GM12878 (cell line): ENCODE measurements at regions not wholly inside any gene's neighbourhood (a gene's known extent, or its start where the extent isn't known, plus 50 kb on each side); places are given as distances from the start of the nearest gene placed in this dataset.

Source experiments
- CBX5 ChIP-seq: sonication (generic); IDR thresholded peaks from 2 replicates; pipeline ENCODE4 v1.6.1; 2016; ENCODE audit warnings: low read depth, moderate library complexity, mild to moderate bottlenecking, inconsistent platforms
- TF ChIP-seq, protein P1 (sequence below), 3 experiments: IDR thresholded peaks in 2 of 3; conservative IDR thresholded peaks in 1 of 3; 2 replicates each; pipeline ENCODE4 v1.5.1; 2011; ENCODE audit warnings: low read depth in 3 of 3, low read length in 3 of 3, mild to moderate bottlenecking in 3 of 3, control low read depth in 2 of 3, moderate library complexity in 2 of 3, inconsistent platforms in 1 of 3, mixed read lengths in 1 of 3; ENCODE audit not compliant: control insufficient read depth in 2 of 3, insufficient read depth in 1 of 3; ENCODE audit errors: extremely low read depth in 1 of 3

DNA sequence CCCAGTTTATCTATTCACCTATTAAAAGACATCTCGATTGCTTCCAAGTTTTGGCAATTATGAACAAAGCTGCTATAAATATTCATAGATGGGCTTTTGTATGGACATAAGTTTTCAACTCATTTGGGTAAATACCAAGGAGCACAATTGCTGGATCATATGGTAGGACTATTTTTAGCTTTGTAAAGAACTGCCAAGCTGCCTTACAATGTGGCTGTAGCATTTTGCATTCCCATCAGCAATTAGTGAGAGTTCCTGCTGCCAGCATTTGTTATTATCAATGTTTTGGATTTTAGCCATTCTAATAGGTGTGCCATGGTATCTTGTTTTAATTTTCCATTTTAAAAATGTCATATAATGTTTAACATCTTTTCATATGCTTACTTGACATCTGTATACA lies 475.6 kb upstream of the NCAM2 start:
- no peak for TF ChIP-seq CBX5
- TF ChIP-seq, protein P1, sequence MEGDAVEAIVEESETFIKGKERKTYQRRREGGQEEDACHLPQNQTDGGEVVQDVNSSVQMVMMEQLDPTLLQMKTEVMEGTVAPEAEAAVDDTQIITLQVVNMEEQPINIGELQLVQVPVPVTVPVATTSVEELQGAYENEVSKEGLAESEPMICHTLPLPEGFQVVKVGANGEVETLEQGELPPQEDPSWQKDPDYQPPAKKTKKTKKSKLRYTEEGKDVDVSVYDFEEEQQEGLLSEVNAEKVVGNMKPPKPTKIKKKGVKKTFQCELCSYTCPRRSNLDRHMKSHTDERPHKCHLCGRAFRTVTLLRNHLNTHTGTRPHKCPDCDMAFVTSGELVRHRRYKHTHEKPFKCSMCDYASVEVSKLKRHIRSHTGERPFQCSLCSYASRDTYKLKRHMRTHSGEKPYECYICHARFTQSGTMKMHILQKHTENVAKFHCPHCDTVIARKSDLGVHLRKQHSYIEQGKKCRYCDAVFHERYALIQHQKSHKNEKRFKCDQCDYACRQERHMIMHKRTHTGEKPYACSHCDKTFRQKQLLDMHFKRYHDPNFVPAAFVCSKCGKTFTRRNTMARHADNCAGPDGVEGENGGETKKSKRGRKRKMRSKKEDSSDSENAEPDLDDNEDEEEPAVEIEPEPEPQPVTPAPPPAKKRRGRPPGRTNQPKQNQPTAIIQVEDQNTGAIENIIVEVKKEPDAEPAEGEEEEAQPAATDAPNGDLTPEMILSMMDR (IDR thresholded peaks at IDR 0.05 in 2 of 3, conservative IDR thresholded peaks at IDR 0.05 in 1 of 3; ENCODE audit: control insufficient read depth in 2 of 3, extremely low read depth in 1 of 3, insufficient read depth in 1 of 3, low read depth in 3 of 3, low read length in 3 of 3), result no peak
